ENCODE measurements at regions not wholly inside any gene's neighbourhood (a gene's known extent, or its start where the extent isn't known, plus 50 kb on each side); places are given as distances from the start of the nearest gene placed in this dataset.

GRCh38 chr5:86763929-86764328, 146.2 kb downstream of the COX7C start:
- TF ChIP-seq, protein P1, sequence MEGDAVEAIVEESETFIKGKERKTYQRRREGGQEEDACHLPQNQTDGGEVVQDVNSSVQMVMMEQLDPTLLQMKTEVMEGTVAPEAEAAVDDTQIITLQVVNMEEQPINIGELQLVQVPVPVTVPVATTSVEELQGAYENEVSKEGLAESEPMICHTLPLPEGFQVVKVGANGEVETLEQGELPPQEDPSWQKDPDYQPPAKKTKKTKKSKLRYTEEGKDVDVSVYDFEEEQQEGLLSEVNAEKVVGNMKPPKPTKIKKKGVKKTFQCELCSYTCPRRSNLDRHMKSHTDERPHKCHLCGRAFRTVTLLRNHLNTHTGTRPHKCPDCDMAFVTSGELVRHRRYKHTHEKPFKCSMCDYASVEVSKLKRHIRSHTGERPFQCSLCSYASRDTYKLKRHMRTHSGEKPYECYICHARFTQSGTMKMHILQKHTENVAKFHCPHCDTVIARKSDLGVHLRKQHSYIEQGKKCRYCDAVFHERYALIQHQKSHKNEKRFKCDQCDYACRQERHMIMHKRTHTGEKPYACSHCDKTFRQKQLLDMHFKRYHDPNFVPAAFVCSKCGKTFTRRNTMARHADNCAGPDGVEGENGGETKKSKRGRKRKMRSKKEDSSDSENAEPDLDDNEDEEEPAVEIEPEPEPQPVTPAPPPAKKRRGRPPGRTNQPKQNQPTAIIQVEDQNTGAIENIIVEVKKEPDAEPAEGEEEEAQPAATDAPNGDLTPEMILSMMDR (conservative IDR thresholded peaks at IDR 0.05; ENCODE audit: low read depth, low read length): no peak
- no peak for TF ChIP-seq SMC3 (IDR thresholded peaks at IDR 0.05; ENCODE audit: low read depth, low read length)
